Keratinocyte (primary cell): ENCODE measurements at regions not wholly inside any gene's neighbourhood (a gene's known extent, or its start where the extent isn't known, plus 50 kb on each side); places are given as distances from the start of the nearest gene placed in this dataset.

Experiments used
- DNase-seq: peaks from one replicate; pipeline ENCODE4 v3.0.0-alpha.2; 2011; ENCODE audit warnings: low read depth, missing footprints, low spot score
- FAIRE-seq: peaks from 2 replicates; lab custom pipeline; 2011; peaks lifted over from hg19 to GRCh38; lab: Jason Lieb, UNC
- H2AFZ ChIP-seq: 2 replicates; pipeline ENCODE4 v1.6.0; 2012; ENCODE audit warnings: low read length, control low read depth, inconsistent platforms; ENCODE audit not compliant: control insufficient read depth
- H3K27ac ChIP-seq: 2 replicates; pipeline ENCODE4 v1.5.1; 2011; ENCODE audit warnings: low read length; ENCODE audit not compliant: control insufficient read depth, insufficient read depth
- H3K27me3 ChIP-seq: 3 replicates; pipeline ENCODE4 v1.6.0; 2011; ENCODE audit warnings: low read length; ENCODE audit not compliant: control insufficient read depth, insufficient read depth; ENCODE audit errors: extremely low read depth
- H3K36me3 ChIP-seq, 2 experiments: 2 replicates in 1 of 2; 3 replicates in 1 of 2; pipeline ENCODE4 v1.5.1; 2011; ENCODE audit warnings: low read length in 2 of 2, mild to moderate bottlenecking in 1 of 2; ENCODE audit not compliant: control insufficient read depth in 2 of 2, insufficient read depth in 2 of 2; ENCODE audit errors: extremely low read depth in 1 of 2
- H3K4me1 ChIP-seq: 3 replicates; pipeline ENCODE4 v1.5.1; 2011; ENCODE audit warnings: low read length; ENCODE audit not compliant: control insufficient read depth, insufficient read depth; ENCODE audit errors: extremely low read depth
- H3K4me2 ChIP-seq: 3 replicates; pipeline ENCODE4 v1.6.0; 2011; ENCODE audit warnings: low read depth, low read length; ENCODE audit not compliant: control insufficient read depth, insufficient read depth; ENCODE audit errors: extremely low read depth
- H3K4me3 ChIP-seq, 3 experiments: fragments of 200-600 bp in 1 of 3; sonication (generic) in 1 of 3; 2 replicates in 2 of 3; 3 replicates in 1 of 3; pipeline ENCODE4 v1.5.1; 2011 to 2016; ENCODE audit warnings: low read length in 3 of 3, mild to moderate bottlenecking in 3 of 3, control low read depth in 2 of 3, inconsistent platforms in 1 of 3, low read depth in 1 of 3, mixed read lengths in 1 of 3, mixed run types in 1 of 3, moderate library complexity in 1 of 3; ENCODE audit not compliant: control insufficient read depth in 2 of 3, insufficient read depth in 2 of 3; ENCODE audit errors: extremely low read depth in 1 of 3
- H3K79me2 ChIP-seq: 2 replicates; pipeline ENCODE4 v1.6.0; 2012; ENCODE audit warnings: low read length; ENCODE audit not compliant: control insufficient read depth, insufficient read depth
- H3K9ac ChIP-seq: 3 replicates; pipeline ENCODE4 v1.6.0; 2011; ENCODE audit warnings: low read length; ENCODE audit not compliant: control insufficient read depth, insufficient read depth; ENCODE audit errors: extremely low read depth
- H3K9me1 ChIP-seq: 3 replicates; pipeline ENCODE4 v1.6.0; 2011; ENCODE audit warnings: low read length; ENCODE audit not compliant: control insufficient read depth, insufficient read depth; ENCODE audit errors: extremely low read depth
- H3K9me3 ChIP-seq: 2 replicates; pipeline ENCODE4 v1.5.1; 2012; ENCODE audit warnings: low read depth, low read length; ENCODE audit not compliant: control insufficient read depth
- H4K20me1 ChIP-seq: 3 replicates; pipeline ENCODE4 v1.6.0; 2011; ENCODE audit warnings: low read length; ENCODE audit not compliant: control insufficient read depth, insufficient read depth; ENCODE audit errors: extremely low read depth
- CTCF ChIP-seq, 3 experiments: IDR thresholded peaks in 1 of 3; conservative IDR thresholded peaks in 1 of 3; optimal IDR thresholded peaks in 1 of 3; 2 replicates in 2 of 3; 3 replicates in 1 of 3; pipeline versions ENCODE3 to v1.5.1; 2011; ENCODE audit warnings: low read length in 3 of 3, mild to moderate bottlenecking in 3 of 3, moderate library complexity in 2 of 3, control low read depth in 1 of 3, inconsistent platforms in 1 of 3; ENCODE audit not compliant: insufficient read depth in 2 of 3; ENCODE audit errors: extremely low read depth in 1 of 3
- EZH2 ChIP-seq: IDR thresholded peaks from one replicate; pipeline ENCODE4 v1.6.1; 2012; ENCODE audit warnings: inconsistent platforms, mild to moderate bottlenecking, low read length, moderate library complexity
- dilution Hi-C: fragments of 300-500 bp; cut with MboI; formaldehyde crosslinking; loops from one replicate; pipeline ENCODE4 v1.7.0; 2020; ENCODE audit warnings: low sequenced_read_pairs; ENCODE audit not compliant: extremely low pct_ligation_motif_present

GRCh38 chr12:113620437-113620976, 148.8 kb upstream of the LHX5 start:
- dilution Hi-C loops = no loop called here

GRCh38 chr12:113619202-113619601, 147.5 kb upstream of the LHX5 start:
- FAIRE-seq (no peak), DNase-seq (no peak)
- H3K9me3 ChIP-seq = no peaks in the 10 kb centered on the region
- H3K27ac ChIP-seq = no peak overlapping the region
- no peak overlapping the region for H3K4me2 ChIP-seq
- dilution Hi-C loops = no loop called here
- H4K20me1 ChIP-seq = no peaks in the 10 kb centered on the region
- no peaks in the 10 kb centered on the region for H3K9me1 ChIP-seq
- H3K27me3 ChIP-seq = no peaks in the 10 kb centered on the region
- TF ChIP-seq EZH2 (no peak), CTCF (optimal IDR thresholded peaks at IDR 0.05 in 1 of 3, IDR thresholded peaks at IDR 0.05 in 1 of 3, conservative IDR thresholded peaks at IDR 0.05 in 1 of 3; ENCODE audit: extremely low read depth in 1 of 3, insufficient read depth in 2 of 3, low read length in 3 of 3) (no peak)
- H3K79me2 ChIP-seq = no peaks in the 10 kb centered on the region
- H3K9ac ChIP-seq = no peak overlapping the region
- no peak overlapping the region for H3K4me3 ChIP-seq
- H2AFZ ChIP-seq = no peak overlapping the region
- no peaks in the 10 kb centered on the region for H3K36me3 ChIP-seq
- H3K4me1 ChIP-seq = no peaks in the 10 kb centered on the region

More at GRCh38 chr12:113620437-113620976, 148.8 kb upstream of the LHX5 start:
- Histone ChIP-seq H3K9me1 (no peaks in the 10 kb centered on the region), H3K9me3 (no peaks in the 10 kb centered on the region), H2AFZ (no peak overlapping the region), H3K79me2 (no peaks in the 10 kb centered on the region), H3K27ac (no peak overlapping the region), H4K20me1 (no peaks in the 10 kb centered on the region), H3K36me3 (no peaks in the 10 kb centered on the region), H3K9ac (no peak overlapping the region), H3K4me2 (no peak overlapping the region), H3K4me1 (no peaks in the 10 kb centered on the region), H3K4me3 (no peak overlapping the region), H3K27me3 (no peaks in the 10 kb centered on the region)
- no peak for FAIRE-seq
- TF ChIP-seq CTCF (optimal IDR thresholded peaks at IDR 0.05 in 1 of 3, IDR thresholded peaks at IDR 0.05 in 1 of 3, conservative IDR thresholded peaks at IDR 0.05 in 1 of 3; ENCODE audit: extremely low read depth in 1 of 3, insufficient read depth in 2 of 3, low read length in 3 of 3) = no peak
- no peak for TF ChIP-seq EZH2
- no peak for DNase-seq
